K562 (cell line): ENCODE measurements at regions not wholly inside any gene's neighbourhood (a gene's known extent, or its start where the extent isn't known, plus 50 kb on each side); places are given as distances from the start of the nearest gene placed in this dataset.

Source experiments
- ATAC-seq: fragments of 200-7000 bp; cut with Tn5 transposase; 3 replicates; pipeline ENCODE4 v1.9.1; 2020; ENCODE audit warnings: moderate library complexity
- BruUV-seq: library from RNA; stranded (reverse); fragments of 400-500 nt; replicated peaks from 2 replicates; lab custom pipeline; 2021; lab: Mats Ljungman, UMichigan
- CTCF ChIA-PET: fragments of 300-600 bp; formaldehyde crosslinking; extraction: SDS; loops from one replicate; lab custom pipeline; 2021; ENCODE audit warnings: low intra/inter-chr PET ratio; lab: Yijun Ruan, JAX
- POLR2A ChIA-PET: fragments of 300-600, 350-650 bp; sonication (Branson Sonifier 250); formaldehyde crosslinking; extraction: SDS; loops from one replicate; lab custom pipeline; 2021; ENCODE audit warnings: antibody characterized with exemption, inconsistent platforms; lab: Yijun Ruan, JAX
- DNase-seq, 4 experiments: peaks; one replicate each; pipeline versions ENCODE4 v3.0.0 to v3.0.0-alpha.2; 2011 to 2018; ENCODE audit warnings: low spot score in 3 of 4, mixed read lengths in 3 of 4; ENCODE audit errors: extremely low read depth in 1 of 4
- FAIRE-seq: peaks from 2 replicates; lab custom pipeline; 2011; peaks lifted over from hg19 to GRCh38; lab: Jason Lieb, UNC
- H2AFZ ChIP-seq: 2 replicates; pipeline ENCODE4 v1.6.0; 2011; ENCODE audit warnings: low read depth, low read length, control low read depth, inconsistent platforms
- H3K27ac ChIP-seq: fragments of 200-600 bp; 3 replicates; pipeline ENCODE4 v1.8.0; 2011; ENCODE audit warnings: low read depth, mild to moderate bottlenecking, control low read depth, inconsistent platforms, low read length, moderate library complexity, mixed read lengths; ENCODE audit errors: extremely low read depth
- H3K27me3 ChIP-seq, 2 experiments: fragments of 300-600 bp in 1 of 2; 2 replicates in 1 of 2; 3 replicates in 1 of 2; pipeline versions ENCODE4 v1.6.0 to v1.8.0; 2011; ENCODE audit warnings: inconsistent platforms in 2 of 2, low read length in 2 of 2, mild to moderate bottlenecking in 1 of 2, mixed read lengths in 1 of 2, moderate library complexity in 1 of 2; ENCODE audit not compliant: control insufficient read depth in 2 of 2, insufficient read depth in 2 of 2
- H3K36me3 ChIP-seq: fragments of 300-600 bp; 3 replicates; pipeline ENCODE4 v1.8.0; 2011; ENCODE audit warnings: mild to moderate bottlenecking, low read length, inconsistent platforms; ENCODE audit not compliant: control insufficient read depth, insufficient read depth
- H3K4me1 ChIP-seq, 2 experiments: fragments of 200-600 bp in 1 of 2; replicated peaks in 1 of 2; 2 replicates in 1 of 2; 3 replicates in 1 of 2; pipeline versions ENCODE4 v1.5.1 to v1.8.0; 2011; ENCODE audit warnings: inconsistent platforms in 2 of 2, low read length in 2 of 2, mild to moderate bottlenecking in 1 of 2, mixed read lengths in 1 of 2, moderate library complexity in 1 of 2; ENCODE audit not compliant: control insufficient read depth in 2 of 2, insufficient read depth in 2 of 2
- H3K4me2 ChIP-seq: 2 replicates; pipeline ENCODE4 v1.6.1; 2011; ENCODE audit warnings: low read length, control low read depth, inconsistent platforms, mixed read lengths; ENCODE audit not compliant: insufficient read depth
- H3K4me3 ChIP-seq: fragments of 200-600 bp; sonication (generic), shearing (Covaris generic); 2 replicates; pipeline ENCODE4 v1.5.1; 2016; ENCODE audit warnings: control low read depth, inconsistent platforms
- H3K79me2 ChIP-seq: fragments of 200-600 bp; 3 replicates; pipeline ENCODE4 v1.8.0; 2011; ENCODE audit warnings: low read length, inconsistent platforms; ENCODE audit not compliant: control insufficient read depth, insufficient read depth
- H3K9ac ChIP-seq, 2 experiments: 2 replicates each; pipeline versions ENCODE4 v1.6.0 to v1.6.1; 2011; ENCODE audit warnings: low read depth in 2 of 2, low read length in 2 of 2, control low read depth in 1 of 2, inconsistent platforms in 1 of 2, mild to moderate bottlenecking in 1 of 2, mixed read lengths in 1 of 2; ENCODE audit not compliant: insufficient read depth in 1 of 2
- H3K9me1 ChIP-seq: one replicate; pipeline ENCODE4 v1.6.0; 2011; ENCODE audit warnings: inconsistent platforms, mild to moderate bottlenecking, low read length, moderate library complexity; ENCODE audit not compliant: control insufficient read depth, insufficient read depth
- H3K9me3 ChIP-seq: replicated peaks from 2 replicates; pipeline ENCODE4 v1.5.1; 2011; ENCODE audit warnings: low read depth, low read length, inconsistent platforms; ENCODE audit not compliant: control insufficient read depth, insufficient read depth
- H4K20me1 ChIP-seq: replicated peaks from 2 replicates; pipeline ENCODE4 v1.6.1; 2011; ENCODE audit warnings: low read length, inconsistent platforms, mixed read lengths; ENCODE audit not compliant: control insufficient read depth, insufficient read depth
- NBN ChIP-seq: fragments of 450-650 bp; IDR thresholded peaks from 2 replicates; pipeline ENCODE4 v1.6.1; 2016; ENCODE audit warnings: low read depth, mild to moderate bottlenecking
- NCOA6 ChIP-seq: fragments of 450-650 bp; IDR thresholded peaks from 2 replicates; pipeline ENCODE4 v1.6.1; 2017; ENCODE audit warnings: mild to moderate bottlenecking
- NFRKB ChIP-seq: fragments of 450-650 bp; IDR thresholded peaks from 2 replicates; pipeline ENCODE4 v1.6.1; 2016; ENCODE audit warnings: low read depth
- PRMT5 ChIP-seq: sonication (generic); formaldehyde crosslinking; IDR thresholded peaks from 2 replicates; pipeline ENCODE4 v1.5.0; 2020; ENCODE audit warnings: missing genetic modification reagents
- SMAD4 ChIP-seq: fragments of 250-450 bp; sonication (Bioruptor Pico); conservative IDR thresholded peaks from 2 replicates; pipeline ENCODE4 v1.8.0; 2021; ENCODE audit warnings: inconsistent platforms, mild to moderate bottlenecking, moderate library complexity
- TEAD1 ChIP-seq, 2 experiments: fragments of 450-650 bp in 1 of 2; sonication (generic) in 1 of 2; formaldehyde crosslinking; IDR thresholded peaks; 2 replicates each; pipeline versions ENCODE4 v1.4.0 to v1.8.0; 2020 to 2022; ENCODE audit warnings: mild to moderate bottlenecking in 2 of 2, missing genetic modification reagents in 1 of 2
- TFAM ChIP-seq: fragments of 250-450 bp; sonication (Bioruptor Pico); conservative IDR thresholded peaks from 2 replicates; pipeline ENCODE4 v1.5.0; 2021; ENCODE audit warnings: mild to moderate bottlenecking, moderate library complexity
- ZKSCAN8 ChIP-seq: fragments of 200-800 bp; sonication (Bioruptor generic); IDR thresholded peaks from 2 replicates; pipeline ENCODE4 v1.6.1; 2016; ENCODE audit warnings: missing genetic modification characterization, missing compliant biosample characterization
- WGBS: fragments of 100-300 bp; shearing (Covaris generic); methylation state at CpG from one replicate; pipeline ENCODE4 v1.1.6; 2016; ENCODE audit warnings: low coverage, mixed read lengths; ENCODE audit not compliant: insufficient coverage; ENCODE audit errors: missing lambda C conversion rate; 5-methylcytosine and 5-hydroxymethylcytosine counted together
- in situ Hi-C: fragments of 300-500 bp; cut with MboI; formaldehyde crosslinking; loops from 4 replicates; pipeline ENCODE4 v1.15.0; 2018; ENCODE audit warnings: inconsistent platforms, mixed read lengths
- intact Hi-C: fragments of 100-400 bp; cut with micrococcal nuclease; formaldehyde crosslinking; loops from 2 replicates; pipeline ENCODE4 v1.14.2; 2022

GRCh38 chr1:60430375-60430774 is 356.8 kb upstream of the C1orf87 start:
- Histone ChIP-seq H3K4me1 (no peaks in the 10 kb centered on the region), H3K9me1 (no peaks in the 10 kb centered on the region), H3K9ac (no peak overlapping the region), H3K4me3 (no peak overlapping the region), H3K27me3 (no peaks in the 10 kb centered on the region), H4K20me1 (no peaks in the 10 kb centered on the region), H3K79me2 (no peaks in the 10 kb centered on the region), H3K27ac (no peak overlapping the region), H3K4me2 (no peak overlapping the region), H2AFZ (no peak overlapping the region), H3K9me3 (no peaks in the 10 kb centered on the region; the same call in 1 of the 2 replicates), H3K36me3 (no peaks in the 10 kb centered on the region)
- BruUV-seq = no TSS peak
- WGBS = 4% methylated on average over 2 of the region's 2 CpGs
- CTCF ChIA-PET = no interaction called here
- DNase-seq (no peak), FAIRE-seq (no peak), ATAC-seq (no peak)
- POLR2A ChIA-PET = no interaction called here
- no peak for TF ChIP-seq ZKSCAN8 (CRISPR knock-in tag)
- no peak for TF ChIP-seq TEAD1 (CRISPR knock-in tag; IDR thresholded peaks at IDR 0.05)
- no peak for TF ChIP-seq NCOA6
- TF ChIP-seq SMAD4 (CRISPR knock-in tag) = no peak
- in situ Hi-C loops = no loop called here
- intact Hi-C loops = no loop called here

- no peak for FAIRE-seq
- Histone ChIP-seq H3K27me3 (no peaks in the 10 kb centered on the region), H2AFZ (no peak overlapping the region), H3K36me3 (no peaks in the 10 kb centered on the region), H4K20me1 (no peaks in the 10 kb centered on the region), H3K4me3 (no peak overlapping the region), H3K4me2 (no peak overlapping the region), H3K79me2 (no peaks in the 10 kb centered on the region), H3K27ac (no peak overlapping the region), H3K9ac (no peak overlapping the region), H3K9me1 (no peaks in the 10 kb centered on the region), H3K4me1 (no peaks in the 10 kb centered on the region), H3K9me3 (no peaks in the 10 kb centered on the region; the same call in 1 of the 2 replicates)
- BruUV-seq = no TSS peak
- ChIA-PET POLR2A (no interaction called here), CTCF (no interaction called here)
- DNase-seq = no peak
- WGBS = 0% methylated on average over 4 of the region's 4 CpGs
- TF ChIP-seq NFRKB (no peak), NBN (no peak), TFAM (CRISPR knock-in tag) (no peak), PRMT5 (CRISPR knock-in tag) (no peak)
- in situ Hi-C loops = no loop called here
- intact Hi-C loops = no loop called here
- no peak for ATAC-seq
These were observed 354.6 kb upstream of the C1orf87 start for GRCh38 chr1:60428127-60428526.
